Spleen (tissue), 11 donors: ENCODE measurements at regions not wholly inside any gene's neighbourhood (a gene's known extent, or its start where the extent isn't known, plus 50 kb on each side); places are given as distances from the start of the nearest gene placed in this dataset.

ENCODE experiments used
- DNase-seq: peaks from one replicate; pipeline ENCODE4 v3.0.0-alpha.2; 2020
- H3K27ac ChIP-seq, 8 donors: fragments of 200-600 bp; sonication (generic) in 7 of 8; 1 replicate in 4 of 8; 2 replicates in 4 of 8; pipeline versions ENCODE4 v1.5.0 to v1.8.0; 2016 to 2021; ENCODE audit warnings: inconsistent platforms in 4 of 8, mild to moderate bottlenecking in 4 of 8, moderate library complexity in 1 of 8
- H3K27me3 ChIP-seq, 7 donors: fragments of 200-600 bp; sonication (generic) in 6 of 7; replicated peaks in 1 of 7; 1 replicate in 4 of 7; 2 replicates in 3 of 7; pipeline versions ENCODE4 v1.5.0 to v1.8.0; 2016 to 2021; ENCODE audit warnings: inconsistent platforms in 3 of 7, mild to moderate bottlenecking in 1 of 7
- H3K36me3 ChIP-seq, 6 donors: fragments of 200-600 bp; sonication (generic) in 5 of 6; 1 replicate in 4 of 6; 2 replicates in 2 of 6; pipeline versions ENCODE4 v1.5.0 to v1.8.0; 2016 to 2021; ENCODE audit warnings: inconsistent platforms in 2 of 6
- H3K4me1 ChIP-seq, 6 donors: fragments of 200-600 bp; sonication (generic) in 5 of 6; 1 replicate in 3 of 6; 2 replicates in 3 of 6; pipeline versions ENCODE4 v1.5.0 to v1.8.0; 2016 to 2021; ENCODE audit warnings: inconsistent platforms in 3 of 6
- H3K4me3 ChIP-seq, 8 donors: fragments of 200-600 bp; sonication (generic) in 7 of 8; 1 replicate in 4 of 8; 2 replicates in 4 of 8; pipeline versions ENCODE4 v1.5.0 to v1.8.0; 2016 to 2021; ENCODE audit warnings: inconsistent platforms in 4 of 8, mild to moderate bottlenecking in 4 of 8, moderate library complexity in 2 of 8
- H3K9me3 ChIP-seq, 8 donors: fragments of 200-600 bp; sonication (generic) in 7 of 8; 1 replicate in 4 of 8; 2 replicates in 4 of 8; pipeline versions ENCODE4 v1.5.0 to v1.8.0; 2016 to 2021; ENCODE audit warnings: inconsistent platforms in 4 of 8
- POLR2A ChIP-seq, 3 donors: fragments of 450-650 bp; IDR thresholded peaks; one replicate each; pipeline ENCODE4 v1.5.1; 2017; ENCODE audit warnings: antibody characterized with exemption in 3 of 3, mild to moderate bottlenecking in 1 of 3
- POLR2AphosphoS5 ChIP-seq, 3 donors: sonication (generic); formaldehyde crosslinking; IDR thresholded peaks; one replicate each; pipeline ENCODE4 v1.5.1; 2017; ENCODE audit warnings: antibody characterized with exemption in 3 of 3
- WGBS, 5 donors: extraction: QIAGEN DNeasy Blood & Tissue Kit in 3 of 5; methylation state at CpG; one replicate each; pipeline versions ENCODE4 v1.1.5 to v1.1.7; 2013 to 2018; 5-methylcytosine and 5-hydroxymethylcytosine counted together
- intact Hi-C: fragments of 100-400 bp; cut with DNase I; formaldehyde crosslinking; loops from one replicate; pipeline ENCODE4 v1.15.0; 2023; ENCODE audit warnings: low total_unique reads
- TF ChIP-seq, protein P1 (sequence below), 11 experiments: fragments of 200-600 bp in 7 of 11; fragments of 450-650 bp in 4 of 11; sonication (generic) in 4 of 11; IDR thresholded peaks in 8 of 11; conservative IDR thresholded peaks in 3 of 11; 1 replicate in 7 of 11; 2 replicates in 4 of 11; pipeline versions ENCODE4 v1.4.0 to v1.8.0; 2016 to 2021; ENCODE audit warnings: antibody characterized with exemption in 11 of 11, inconsistent platforms in 4 of 11, mild to moderate bottlenecking in 1 of 11
- donor health status: healthy with polysubstance abuse.
- donor health status: DM: no; HTN: no; CAD: no; lungs with moderate emphysema.
- donor health status: DM: no; HTN: no; CAD: no.
- donor health status: Bipolar disorder and iron deficiency.
- donor health status: healthy.
- donor health status: DM: no; HTN: no; CAD: no.
- donor health status: DM: yes; HTN: yes; CAD: no.

DNA sequence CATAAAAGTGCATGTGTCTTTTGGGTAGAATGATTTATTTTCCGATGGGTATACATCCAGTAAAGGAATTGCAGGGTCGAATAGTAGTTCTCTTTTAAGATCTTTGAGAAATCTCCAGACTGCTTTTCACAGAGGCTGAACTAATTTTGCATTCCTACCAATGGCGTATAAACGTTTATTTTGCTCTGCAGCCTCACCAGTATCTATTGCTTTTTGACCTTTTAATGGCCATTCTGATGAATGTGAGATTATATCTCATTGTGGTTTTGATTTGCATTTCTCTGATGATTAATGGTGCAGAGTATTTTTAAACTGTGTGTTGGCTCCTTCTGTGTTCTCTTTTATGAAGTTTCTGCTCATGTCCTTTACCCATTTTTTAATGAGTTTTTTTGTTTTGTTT, 1020.1 kb downstream of the NXPH1 start:
- TF ChIP-seq POLR2AphosphoS5 (IDR thresholded peaks at IDR 0.05): no peak
- TF ChIP-seq POLR2A (IDR thresholded peaks at IDR 0.05): no peak
- TF ChIP-seq, protein P1, sequence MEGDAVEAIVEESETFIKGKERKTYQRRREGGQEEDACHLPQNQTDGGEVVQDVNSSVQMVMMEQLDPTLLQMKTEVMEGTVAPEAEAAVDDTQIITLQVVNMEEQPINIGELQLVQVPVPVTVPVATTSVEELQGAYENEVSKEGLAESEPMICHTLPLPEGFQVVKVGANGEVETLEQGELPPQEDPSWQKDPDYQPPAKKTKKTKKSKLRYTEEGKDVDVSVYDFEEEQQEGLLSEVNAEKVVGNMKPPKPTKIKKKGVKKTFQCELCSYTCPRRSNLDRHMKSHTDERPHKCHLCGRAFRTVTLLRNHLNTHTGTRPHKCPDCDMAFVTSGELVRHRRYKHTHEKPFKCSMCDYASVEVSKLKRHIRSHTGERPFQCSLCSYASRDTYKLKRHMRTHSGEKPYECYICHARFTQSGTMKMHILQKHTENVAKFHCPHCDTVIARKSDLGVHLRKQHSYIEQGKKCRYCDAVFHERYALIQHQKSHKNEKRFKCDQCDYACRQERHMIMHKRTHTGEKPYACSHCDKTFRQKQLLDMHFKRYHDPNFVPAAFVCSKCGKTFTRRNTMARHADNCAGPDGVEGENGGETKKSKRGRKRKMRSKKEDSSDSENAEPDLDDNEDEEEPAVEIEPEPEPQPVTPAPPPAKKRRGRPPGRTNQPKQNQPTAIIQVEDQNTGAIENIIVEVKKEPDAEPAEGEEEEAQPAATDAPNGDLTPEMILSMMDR (IDR thresholded peaks at IDR 0.05 in 8 of 11, conservative IDR thresholded peaks at IDR 0.05 in 3 of 11): no peak
- intact Hi-C loops: no loop called here
- no peak for DNase-seq
- Histone ChIP-seq H3K4me1 (no peaks in the 10 kb centered on the region), H3K27ac (no peak overlapping the region), H3K27me3 (no peaks in the 10 kb centered on the region), H3K4me3 (no peak overlapping the region), H3K9me3 (peaks cover 0 to 25% (median 4%) of the 10 kb centered on the region in 8 donors), H3K36me3 (no peaks in the 10 kb centered on the region)
- WGBS, 5 donors: 80 to 83% (median 82%) methylated on average over 4 of the region's 4 CpGs

DNA sequence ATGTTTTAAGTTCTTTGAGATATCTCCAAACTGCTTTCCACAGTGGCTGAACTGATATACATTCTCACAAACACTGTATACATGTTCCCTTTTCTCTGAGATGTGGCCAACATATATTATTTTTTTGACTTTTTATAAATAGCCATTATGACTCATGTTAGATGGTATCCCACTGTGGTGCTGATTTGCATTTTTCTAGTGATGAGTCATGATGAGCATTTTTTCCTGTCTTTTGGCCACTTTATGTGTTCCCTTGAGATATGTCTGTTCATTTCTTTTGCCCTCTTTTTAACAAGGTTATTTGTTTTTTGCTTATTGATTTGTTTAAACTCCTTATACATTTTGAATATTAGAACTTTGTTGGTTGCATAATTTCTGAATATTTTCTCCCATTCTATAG, 1055.1 kb downstream of the NXPH1 start:
- H3K36me3 ChIP-seq: no peaks in the 10 kb centered on the region
- peaks cover 0 to 16% (median 6%) of the 10 kb centered on the region in 8 donors for H3K9me3 ChIP-seq
- no peak overlapping the region for H3K27ac ChIP-seq
- no peak for DNase-seq
- TF ChIP-seq POLR2AphosphoS5 (IDR thresholded peaks at IDR 0.05): no peak
- TF ChIP-seq, protein P1 (IDR thresholded peaks at IDR 0.05 in 8 of 11, conservative IDR thresholded peaks at IDR 0.05 in 3 of 11): no peak
- no peak for TF ChIP-seq POLR2A (IDR thresholded peaks at IDR 0.05)
- H3K4me3 ChIP-seq: no peak overlapping the region
- H3K27me3 ChIP-seq: no peaks in the 10 kb centered on the region
- intact Hi-C loops: no loop called here
- H3K4me1 ChIP-seq: no peaks in the 10 kb centered on the region

DNA sequence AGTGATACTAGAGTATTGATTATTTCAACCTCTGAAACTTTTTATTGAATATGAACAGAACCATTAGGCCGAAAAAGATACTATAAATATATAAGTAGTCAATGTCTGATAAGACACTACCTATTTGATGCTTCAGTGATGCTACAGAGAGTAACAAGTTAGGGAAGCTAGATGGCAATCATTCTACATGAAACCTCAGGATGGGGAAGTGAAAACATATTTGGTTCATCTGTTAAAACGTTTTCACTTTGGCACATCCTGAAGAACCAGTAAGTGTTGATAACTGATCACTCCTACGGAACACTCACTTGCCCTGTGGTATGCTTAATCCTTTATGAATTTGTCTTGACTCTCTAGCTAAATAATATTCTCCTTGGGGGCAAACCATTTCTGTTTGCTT, 1064.9 kb downstream of the NXPH1 start:
- no peaks in the 10 kb centered on the region for H3K36me3 ChIP-seq
- intact Hi-C loops: no loop called here
- TF ChIP-seq POLR2AphosphoS5 (IDR thresholded peaks at IDR 0.05): no peak
- TF ChIP-seq POLR2A (IDR thresholded peaks at IDR 0.05): no peak
- TF ChIP-seq, protein P1 (IDR thresholded peaks at IDR 0.05 in 8 of 11, conservative IDR thresholded peaks at IDR 0.05 in 3 of 11): no peak
- peaks cover 0 to 9% (median 4%) of the 10 kb centered on the region in 8 donors for H3K9me3 ChIP-seq
- no peak overlapping the region for H3K27ac ChIP-seq
- H3K27me3 ChIP-seq: no peaks in the 10 kb centered on the region
- 22 to 42% (median 38%) methylated on average over 3 of the region's 3 CpGs for WGBS, 5 donors
- H3K4me3 ChIP-seq: no peak overlapping the region
- H3K4me1 ChIP-seq: no peaks in the 10 kb centered on the region
- DNase-seq: no peak

DNA sequence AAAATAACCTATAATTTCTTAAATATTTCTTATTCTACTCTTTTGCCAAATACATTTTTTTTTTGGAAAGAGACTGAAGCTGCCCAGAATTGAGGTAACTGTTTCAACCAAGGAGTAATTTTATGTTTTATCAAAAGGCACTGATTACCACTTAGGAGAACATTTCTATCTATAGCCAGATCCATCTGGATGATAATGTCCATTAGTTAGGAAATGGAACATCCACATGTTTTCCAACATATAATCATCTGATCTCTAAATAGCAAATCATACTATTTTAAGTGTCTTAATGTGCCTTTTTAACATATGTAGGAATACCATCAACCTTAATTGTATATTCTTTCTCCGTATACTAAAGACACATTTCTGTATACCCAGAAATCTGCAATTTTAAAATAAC, 1068.9 kb downstream of the NXPH1 start:
- intact Hi-C loops: no loop called here
- Histone ChIP-seq H3K9me3 (peaks cover 0 to 5% (median 0%) of the 10 kb centered on the region in 8 donors), H3K36me3 (no peaks in the 10 kb centered on the region), H3K27me3 (no peaks in the 10 kb centered on the region), H3K27ac (no peak overlapping the region), H3K4me3 (no peak overlapping the region), H3K4me1 (no peaks in the 10 kb centered on the region)
- TF ChIP-seq POLR2AphosphoS5 (IDR thresholded peaks at IDR 0.05): no peak
- TF ChIP-seq POLR2A (IDR thresholded peaks at IDR 0.05): no peak
- TF ChIP-seq, protein P1 (IDR thresholded peaks at IDR 0.05 in 8 of 11, conservative IDR thresholded peaks at IDR 0.05 in 3 of 11): no peak
- WGBS, 5 donors: 88 to 93% (median 92%) methylated on average over 1 of the region's 1 CpG
- no peak for DNase-seq
